SU-DHL-6 (cell line): ENCODE measurements at regions not wholly inside any gene's neighbourhood (a gene's known extent, or its start where the extent isn't known, plus 50 kb on each side); places are given as distances from the start of the nearest gene placed in this dataset.

Source experiments
- EZH2phosphoT487 ChIP-seq: fragments of 200-600 bp; sonication (generic), shearing (Covaris generic); conservative IDR thresholded peaks from 2 replicates; pipeline ENCODE4 v1.6.1; 2018; ENCODE audit warnings: mild to moderate bottlenecking, antibody characterized with exemption, low read length, moderate library complexity, mixed read lengths
- TF ChIP-seq, protein P1 (sequence below): fragments of 200-600 bp; sonication (generic); IDR thresholded peaks from one replicate; pipeline ENCODE4 v1.5.1; 2017; ENCODE audit warnings: antibody characterized with exemption, mild to moderate bottlenecking, low read length, moderate library complexity; ENCODE audit not compliant: insufficient read depth, poor library complexity, severe bottlenecking

DNA sequence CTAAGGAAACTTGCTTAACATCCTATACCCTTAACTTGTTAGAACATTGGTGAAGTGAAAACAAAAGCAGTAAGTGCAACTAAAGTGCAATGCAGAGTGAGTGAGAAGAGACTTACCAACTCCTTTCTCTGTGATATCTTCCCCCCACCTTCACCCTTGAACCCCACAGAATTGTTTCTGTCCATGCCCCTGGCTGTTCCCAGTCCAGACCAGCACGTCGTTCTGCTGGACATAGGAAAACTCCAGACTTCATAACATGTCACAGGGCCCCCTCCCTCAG is 91.9 kb downstream of the DAD1 start:
- TF ChIP-seq, protein P1, sequence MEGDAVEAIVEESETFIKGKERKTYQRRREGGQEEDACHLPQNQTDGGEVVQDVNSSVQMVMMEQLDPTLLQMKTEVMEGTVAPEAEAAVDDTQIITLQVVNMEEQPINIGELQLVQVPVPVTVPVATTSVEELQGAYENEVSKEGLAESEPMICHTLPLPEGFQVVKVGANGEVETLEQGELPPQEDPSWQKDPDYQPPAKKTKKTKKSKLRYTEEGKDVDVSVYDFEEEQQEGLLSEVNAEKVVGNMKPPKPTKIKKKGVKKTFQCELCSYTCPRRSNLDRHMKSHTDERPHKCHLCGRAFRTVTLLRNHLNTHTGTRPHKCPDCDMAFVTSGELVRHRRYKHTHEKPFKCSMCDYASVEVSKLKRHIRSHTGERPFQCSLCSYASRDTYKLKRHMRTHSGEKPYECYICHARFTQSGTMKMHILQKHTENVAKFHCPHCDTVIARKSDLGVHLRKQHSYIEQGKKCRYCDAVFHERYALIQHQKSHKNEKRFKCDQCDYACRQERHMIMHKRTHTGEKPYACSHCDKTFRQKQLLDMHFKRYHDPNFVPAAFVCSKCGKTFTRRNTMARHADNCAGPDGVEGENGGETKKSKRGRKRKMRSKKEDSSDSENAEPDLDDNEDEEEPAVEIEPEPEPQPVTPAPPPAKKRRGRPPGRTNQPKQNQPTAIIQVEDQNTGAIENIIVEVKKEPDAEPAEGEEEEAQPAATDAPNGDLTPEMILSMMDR, result no peak
- TF ChIP-seq EZH2phosphoT487, result no peak
